GM12872 (cell line): ENCODE measurements at regions not wholly inside any gene's neighbourhood (a gene's known extent, or its start where the extent isn't known, plus 50 kb on each side); places are given as distances from the start of the nearest gene placed in this dataset.

ENCODE experiments used
- CTCF ChIP-seq: IDR thresholded peaks from 3 replicates; pipeline ENCODE4 v1.5.1; 2011; ENCODE audit warnings: low read depth, mild to moderate bottlenecking, low read length, moderate library complexity; ENCODE audit not compliant: insufficient read depth

- TF ChIP-seq CTCF = no peak
These were observed 402.0 kb downstream of the IRX1 start for GRCh38 chr5:3997670-3998069.

- no peak for TF ChIP-seq CTCF
These were observed 404.3 kb downstream of the IRX1 start for GRCh38 chr5:3999929-4000328.

GRCh38 chr5:4001004-4001403, 405.4 kb downstream of the IRX1 start:
- no peak for TF ChIP-seq CTCF

GRCh38 chr5:4001758-4002533, 406.3 kb downstream of the IRX1 start:
- TF ChIP-seq CTCF = no peak

GRCh38 chr5:4005335-4005734, 409.7 kb downstream of the IRX1 start:
- no peak for TF ChIP-seq CTCF

- no peak for TF ChIP-seq CTCF
These were observed 411.4 kb downstream of the IRX1 start for GRCh38 chr5:4007001-4007400.

- no peak for TF ChIP-seq CTCF
These were observed 416.3 kb downstream of the IRX1 start for GRCh38 chr5:4011943-4012342.
